NCI-H146 treated with DMSO at 0.1 percent for 48 hours (cell line): ENCODE measurements at regions not wholly inside any gene's neighbourhood (a gene's known extent, or its start where the extent isn't known, plus 50 kb on each side); places are given as distances from the start of the nearest gene placed in this dataset.

Experiments
- DNase-seq: peaks from one replicate; lab custom pipeline; 2025; ENCODE audit not compliant: unreplicated experiment; lab: John Stamatoyannopoulos, UW

GRCh38 chr5:67311701-67312100 is 115.1 kb upstream of the CD180 start:
- no peak for DNase-seq

- DNase-seq = no peak
Observed at GRCh38 chr5:67311208-67311607, 114.6 kb upstream of the CD180 start.

DNA sequence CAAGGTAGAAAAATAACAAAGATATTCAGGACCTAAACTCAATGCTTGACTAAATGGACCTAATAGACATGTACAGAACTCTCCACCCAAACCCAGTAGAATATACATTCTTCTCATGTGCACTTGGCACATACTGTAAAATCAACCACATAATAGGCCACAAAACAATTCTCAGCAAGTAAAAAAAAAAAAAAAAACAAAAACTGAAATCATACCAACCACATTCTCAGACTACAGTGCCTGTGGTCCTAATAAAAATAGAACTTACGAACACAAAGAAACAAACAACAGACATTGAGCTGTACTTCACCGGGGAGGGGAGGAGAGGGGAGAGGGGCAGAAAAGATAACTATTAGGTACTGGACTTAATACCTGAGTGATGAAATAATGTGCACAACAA is 114.1 kb upstream of the CD180 start:
- DNase-seq = no peak

DNA sequence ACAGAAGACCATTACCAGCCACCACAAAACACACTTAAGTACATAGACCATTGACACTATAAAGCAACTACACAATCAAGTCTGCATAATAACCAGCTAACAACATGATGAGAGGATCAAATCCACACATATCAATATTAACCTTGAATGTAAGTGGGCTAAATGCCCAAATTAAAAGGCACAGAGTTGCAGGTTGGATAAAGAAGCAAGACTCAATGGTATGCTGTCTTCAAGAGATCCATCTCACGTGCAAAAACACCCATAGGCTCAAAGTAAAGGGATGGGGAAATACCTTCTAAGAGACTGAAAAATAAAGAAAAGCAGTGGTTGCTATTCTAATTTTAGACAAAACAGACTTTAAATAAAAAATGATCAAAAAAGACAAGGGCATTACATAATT is 113.6 kb upstream of the CD180 start:
- DNase-seq = no peak

GRCh38 chr5:67308988-67309688 is 112.5 kb upstream of the CD180 start:
- no peak for DNase-seq

- DNase-seq = no peak
Observed at GRCh38 chr5:67306965-67307607, 110.5 kb upstream of the CD180 start.

- no peak for DNase-seq
Observed at GRCh38 chr5:67305913-67306710, 109.5 kb upstream of the CD180 start.

DNA sequence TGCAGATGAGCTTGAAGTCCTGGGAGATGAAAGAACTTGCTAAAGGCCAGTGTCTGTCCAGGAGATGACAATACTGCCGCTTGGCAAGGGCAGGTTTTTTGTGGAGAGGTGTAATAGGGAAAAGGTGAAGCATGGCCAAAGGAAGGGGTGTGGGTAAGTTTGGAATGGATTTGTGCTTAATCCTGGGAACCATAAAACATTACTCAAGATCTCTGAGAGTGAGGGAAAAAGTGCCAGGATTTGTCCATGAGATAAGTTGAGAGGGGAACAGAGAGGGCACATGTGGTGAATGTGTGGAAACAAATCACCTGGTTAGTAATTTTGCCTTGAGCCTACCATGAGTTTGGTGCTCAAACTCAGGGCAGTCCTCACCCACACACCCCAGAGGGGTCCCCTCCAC is 108.8 kb upstream of the CD180 start:
- no peak for DNase-seq

DNA sequence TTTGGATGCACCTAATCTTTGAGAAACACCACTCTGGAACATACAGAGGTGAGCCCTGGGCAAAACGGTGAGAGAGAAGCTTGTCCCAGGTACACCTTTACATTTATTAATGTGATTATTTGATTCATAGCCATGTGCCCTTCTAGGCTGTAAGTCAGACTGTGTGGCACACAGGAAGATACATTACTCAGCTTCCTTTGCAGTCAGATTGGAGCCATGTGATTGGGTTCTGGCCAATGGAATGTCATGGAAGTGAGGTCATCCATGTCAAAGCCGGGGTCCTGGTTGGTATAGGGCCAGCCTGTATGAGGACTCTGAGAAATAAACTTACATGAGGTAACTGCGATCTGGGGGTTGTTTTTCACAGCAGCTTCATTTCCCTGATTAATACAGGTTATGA is 106.8 kb upstream of the CD180 start:
- DNase-seq = no peak

DNA sequence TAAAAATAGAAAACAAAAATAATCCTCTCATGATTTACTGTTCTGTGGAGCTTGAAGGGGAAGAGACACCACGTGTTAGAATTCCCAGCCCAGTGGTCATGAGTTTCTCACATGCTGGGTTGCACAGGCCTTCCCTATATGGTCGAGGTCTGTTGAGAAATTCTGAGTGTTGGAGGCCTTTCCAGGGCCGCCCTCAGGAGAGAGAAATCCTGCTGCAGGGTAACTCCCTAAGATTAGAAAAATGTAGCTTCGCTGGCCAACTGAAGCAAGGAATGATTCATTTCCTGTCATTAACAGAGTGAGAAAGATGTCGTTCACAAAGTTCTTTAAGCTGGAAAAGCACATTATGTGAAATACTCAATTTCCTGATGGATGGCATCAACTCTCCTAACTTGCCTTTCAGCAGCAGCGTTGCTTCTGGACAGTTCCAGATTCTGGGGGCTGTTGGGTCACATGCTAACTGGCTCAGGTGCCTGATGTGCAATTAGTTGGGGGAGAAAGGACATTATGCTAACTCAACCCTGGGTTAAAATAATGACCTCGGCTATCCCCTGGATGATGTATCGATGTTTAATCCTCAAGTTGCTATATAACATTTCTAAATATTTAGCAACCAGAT is 104.8 kb upstream of the CD180 start:
- no peak for DNase-seq

- DNase-seq = no peak
Observed at GRCh38 chr5:67300326-67300725, 103.7 kb upstream of the CD180 start.

DNA sequence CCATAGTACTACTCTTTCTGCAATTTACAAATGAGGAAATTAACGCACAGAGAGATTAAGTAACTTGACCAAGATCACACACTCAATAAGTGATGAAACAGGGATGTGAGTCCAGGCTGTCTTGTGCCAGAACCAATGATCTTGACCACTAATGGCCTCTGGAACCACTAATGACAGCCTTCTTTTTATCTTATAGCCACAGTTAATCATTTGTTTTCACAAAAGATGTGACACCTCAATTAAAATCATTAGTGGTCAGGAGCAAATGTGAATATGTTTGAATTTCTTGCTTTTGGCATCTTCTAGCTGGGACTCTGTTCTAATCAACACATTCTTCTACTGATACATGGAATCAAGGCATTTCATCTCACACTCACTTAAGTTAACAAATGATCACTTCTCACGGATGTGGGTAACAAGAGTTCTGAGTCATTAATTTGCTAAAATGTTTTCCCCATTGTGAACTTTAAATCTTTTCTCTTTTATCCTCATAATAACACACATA is 102.7 kb upstream of the CD180 start:
- DNase-seq = no peak

GRCh38 chr5:67297802-67298532 is 101.4 kb upstream of the CD180 start:
- DNase-seq = no peak

DNA sequence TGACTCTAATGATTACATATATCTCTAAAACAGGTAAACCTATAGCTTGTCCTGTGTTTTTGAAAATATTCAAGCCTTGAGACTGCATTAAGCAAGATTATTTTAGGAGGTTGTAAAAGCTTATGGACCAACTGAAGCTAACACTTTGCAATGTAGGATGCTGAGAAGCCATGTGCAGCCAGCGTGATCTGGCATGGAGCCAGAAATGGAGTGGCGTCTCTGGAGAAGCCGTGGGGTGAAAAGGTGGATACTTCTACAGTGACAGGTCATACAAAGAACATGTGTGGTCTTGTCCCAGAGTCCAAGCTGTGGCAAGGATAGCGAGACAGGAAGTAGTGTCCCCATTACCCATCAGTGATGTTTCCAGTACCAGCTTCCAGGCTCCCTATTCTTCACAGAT is 100.8 kb upstream of the CD180 start:
- no peak for DNase-seq

- DNase-seq = no peak
Observed at GRCh38 chr5:67294266-67294938, 97.8 kb upstream of the CD180 start.

GRCh38 chr5:67293226-67293625 is 96.6 kb upstream of the CD180 start:
- DNase-seq = no peak

GRCh38 chr5:67292201-67292940 is 95.8 kb upstream of the CD180 start:
- DNase-seq = no peak

DNA sequence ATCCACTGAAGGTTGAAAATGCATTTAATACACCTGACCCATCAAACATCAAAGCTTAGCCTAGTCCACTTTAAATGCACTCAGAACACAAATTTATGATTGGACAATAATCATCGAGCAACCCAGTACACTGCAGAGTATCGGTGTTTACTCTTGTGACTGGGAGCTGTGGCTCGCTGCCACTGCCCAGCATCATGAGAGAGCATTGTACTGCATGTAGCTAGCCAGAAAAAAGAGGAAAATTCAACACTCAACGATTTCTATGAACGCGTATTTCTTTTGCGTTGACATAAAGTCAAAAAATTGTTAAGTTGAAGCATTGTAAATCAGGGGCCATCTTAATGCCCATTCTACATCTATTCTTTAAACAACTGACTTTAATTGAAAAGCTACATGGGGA is 95.1 kb upstream of the CD180 start:
- no peak for DNase-seq

- DNase-seq = no peak
Observed at GRCh38 chr5:67291066-67291465, 94.5 kb upstream of the CD180 start.

DNA sequence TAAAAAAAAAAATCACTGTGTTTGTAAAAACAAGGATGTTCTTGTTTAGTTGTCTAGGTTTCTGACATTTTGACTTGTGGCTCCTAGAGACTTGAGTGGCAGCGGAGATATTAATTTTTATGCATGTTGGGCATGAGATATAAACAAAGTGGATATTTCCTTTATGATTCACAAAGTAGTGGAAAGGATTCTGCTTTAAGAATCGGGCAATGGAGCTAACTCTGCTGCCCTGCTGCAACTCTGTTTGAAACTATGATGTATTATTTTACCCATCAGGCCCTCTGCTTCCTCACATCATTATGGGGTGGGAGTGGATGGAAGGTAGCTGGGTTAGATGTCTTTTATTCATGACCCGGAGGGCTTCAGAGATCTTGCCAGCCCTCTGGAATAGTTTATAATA is 94.1 kb upstream of the CD180 start:
- DNase-seq = no peak
